Vagina (tissue), 2 donors: ENCODE measurements at regions not wholly inside any gene's neighbourhood (a gene's known extent, or its start where the extent isn't known, plus 50 kb on each side); places are given as distances from the start of the nearest gene placed in this dataset.

Source experiments
- DNase-seq, 2 donors: peaks; one replicate each; pipeline ENCODE4 v3.0.0-alpha.2; 2017; ENCODE audit errors: extremely low spot score in 2 of 2
- H3K27ac ChIP-seq: fragments of 200-600 bp; sonication (generic); one replicate; pipeline ENCODE4 v1.5.1; 2019
- H3K27me3 ChIP-seq: fragments of 200-600 bp; sonication (generic); one replicate; pipeline ENCODE4 v1.5.1; 2019
- H3K36me3 ChIP-seq, 2 donors: fragments of 200-600 bp; sonication (generic); one replicate each; pipeline ENCODE4 v1.5.1; 2017 to 2019
- H3K4me1 ChIP-seq: fragments of 200-600 bp; sonication (generic); one replicate; pipeline ENCODE4 v1.5.1; 2019
- H3K4me3 ChIP-seq, 2 donors: fragments of 200-600 bp; sonication (generic); 1 replicate in 1 of 2; 2 replicates in 1 of 2; pipeline ENCODE4 v1.5.1; 2016 to 2019
- H3K9me3 ChIP-seq: fragments of 200-600 bp; sonication (generic); one replicate; pipeline ENCODE4 v1.5.1; 2019
- POLR2A ChIP-seq, 2 donors: fragments of 450-650 bp; IDR thresholded peaks; one replicate each; pipeline ENCODE4 v1.6.1; 2017; ENCODE audit warnings: antibody characterized with exemption in 2 of 2, mild to moderate bottlenecking in 2 of 2, moderate library complexity in 2 of 2
- POLR2AphosphoS5 ChIP-seq, 2 donors: sonication (generic); formaldehyde crosslinking; IDR thresholded peaks; one replicate each; pipeline ENCODE4 v1.9.0; 2017; ENCODE audit warnings: antibody characterized with exemption in 2 of 2, mild to moderate bottlenecking in 2 of 2, low read depth in 1 of 2; ENCODE audit not compliant: insufficient read depth in 1 of 2
- intact Hi-C: fragments of 100-400 bp; cut with DNase I; formaldehyde crosslinking; loops from one replicate; pipeline ENCODE4 v1.15.1; 2023
- TF ChIP-seq, protein P1 (sequence below), 3 experiments: fragments of 450-650 bp in 2 of 3; fragments of 200-600 bp in 1 of 3; sonication (generic) in 1 of 3; IDR thresholded peaks; one replicate each; pipeline ENCODE4 v1.5.1; 2017 to 2019; ENCODE audit warnings: antibody characterized with exemption in 3 of 3, mild to moderate bottlenecking in 2 of 3, moderate library complexity in 2 of 3

GRCh38 chr1:219289171-219289570 lies 115.5 kb downstream of the LYPLAL1 start:
- no peak for DNase-seq
- Histone ChIP-seq H3K9me3 (no peaks in the 10 kb centered on the region), H3K4me3 (no peak overlapping the region), H3K36me3 (no peaks in the 10 kb centered on the region), H3K27ac (no peak overlapping the region), H3K27me3 (no peaks in the 10 kb centered on the region), H3K4me1 (no peaks in the 10 kb centered on the region)
- TF ChIP-seq POLR2AphosphoS5 (IDR thresholded peaks at IDR 0.05; ENCODE audit: insufficient read depth in 1 of 2, low read depth in 1 of 2) (no peak), POLR2A (IDR thresholded peaks at IDR 0.05) (no peak)
- TF ChIP-seq, protein P1, sequence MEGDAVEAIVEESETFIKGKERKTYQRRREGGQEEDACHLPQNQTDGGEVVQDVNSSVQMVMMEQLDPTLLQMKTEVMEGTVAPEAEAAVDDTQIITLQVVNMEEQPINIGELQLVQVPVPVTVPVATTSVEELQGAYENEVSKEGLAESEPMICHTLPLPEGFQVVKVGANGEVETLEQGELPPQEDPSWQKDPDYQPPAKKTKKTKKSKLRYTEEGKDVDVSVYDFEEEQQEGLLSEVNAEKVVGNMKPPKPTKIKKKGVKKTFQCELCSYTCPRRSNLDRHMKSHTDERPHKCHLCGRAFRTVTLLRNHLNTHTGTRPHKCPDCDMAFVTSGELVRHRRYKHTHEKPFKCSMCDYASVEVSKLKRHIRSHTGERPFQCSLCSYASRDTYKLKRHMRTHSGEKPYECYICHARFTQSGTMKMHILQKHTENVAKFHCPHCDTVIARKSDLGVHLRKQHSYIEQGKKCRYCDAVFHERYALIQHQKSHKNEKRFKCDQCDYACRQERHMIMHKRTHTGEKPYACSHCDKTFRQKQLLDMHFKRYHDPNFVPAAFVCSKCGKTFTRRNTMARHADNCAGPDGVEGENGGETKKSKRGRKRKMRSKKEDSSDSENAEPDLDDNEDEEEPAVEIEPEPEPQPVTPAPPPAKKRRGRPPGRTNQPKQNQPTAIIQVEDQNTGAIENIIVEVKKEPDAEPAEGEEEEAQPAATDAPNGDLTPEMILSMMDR (IDR thresholded peaks at IDR 0.05) = no peak
- intact Hi-C loops = no loop called here

- H3K27ac ChIP-seq = no peak overlapping the region
- no peaks in the 10 kb centered on the region for H3K27me3 ChIP-seq
- no peak overlapping the region for H3K4me3 ChIP-seq
- H3K9me3 ChIP-seq = no peaks in the 10 kb centered on the region
- H3K36me3 ChIP-seq = no peaks in the 10 kb centered on the region
- intact Hi-C loops = no loop called here
- DNase-seq = no peak
- TF ChIP-seq, protein P1 (IDR thresholded peaks at IDR 0.05) = no peak
- no peak for TF ChIP-seq POLR2A (IDR thresholded peaks at IDR 0.05)
- no peak for TF ChIP-seq POLR2AphosphoS5 (IDR thresholded peaks at IDR 0.05; ENCODE audit: insufficient read depth in 1 of 2, low read depth in 1 of 2)
- H3K4me1 ChIP-seq = peaks cover 14% of the 10 kb centered on the region
These were observed 109.9 kb downstream of the LYPLAL1 start for GRCh38 chr1:219283541-219283940.

DNA sequence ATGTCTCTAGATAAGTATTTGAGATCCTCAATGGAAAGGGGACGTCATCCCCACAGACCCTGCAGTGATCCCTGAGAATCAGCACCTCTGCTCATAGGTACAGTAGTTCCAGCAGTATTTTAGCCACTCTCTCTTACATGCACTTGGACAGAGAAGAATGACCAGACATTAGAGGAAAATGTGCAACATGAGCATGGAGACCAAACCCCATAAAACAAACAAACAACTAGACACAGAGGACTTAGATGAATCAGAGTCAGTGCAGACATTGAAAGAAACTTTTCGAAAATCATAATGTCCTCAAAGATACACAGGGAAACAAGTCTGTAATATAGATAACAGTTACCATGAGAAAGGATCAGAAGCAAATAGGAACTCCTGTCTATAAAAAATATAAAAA lies 108.2 kb downstream of the LYPLAL1 start:
- H3K4me3 ChIP-seq = no peak overlapping the region
- H3K27ac ChIP-seq = no peak overlapping the region
- H3K36me3 ChIP-seq = no peaks in the 10 kb centered on the region
- no peak for DNase-seq
- peaks cover 14% of the 10 kb centered on the region for H3K4me1 ChIP-seq
- no peaks in the 10 kb centered on the region for H3K9me3 ChIP-seq
- H3K27me3 ChIP-seq = no peaks in the 10 kb centered on the region
- intact Hi-C loops = no loop called here
- TF ChIP-seq POLR2AphosphoS5 (IDR thresholded peaks at IDR 0.05; ENCODE audit: insufficient read depth in 1 of 2, low read depth in 1 of 2) (no peak), POLR2A (IDR thresholded peaks at IDR 0.05) (no peak)
- TF ChIP-seq, protein P1 (IDR thresholded peaks at IDR 0.05) = no peak

GRCh38 chr1:219279017-219279770 lies 105.5 kb downstream of the LYPLAL1 start:
- Histone ChIP-seq H3K4me3 (no peak overlapping the region), H3K27ac (no peak overlapping the region), H3K36me3 (no peaks in the 10 kb centered on the region), H3K27me3 (no peaks in the 10 kb centered on the region), H3K9me3 (no peaks in the 10 kb centered on the region), H3K4me1 (peaks cover 14% of the 10 kb centered on the region)
- no peak for DNase-seq
- intact Hi-C loops = no loop called here
- no peak for TF ChIP-seq POLR2A (IDR thresholded peaks at IDR 0.05)
- no peak for TF ChIP-seq POLR2AphosphoS5 (IDR thresholded peaks at IDR 0.05; ENCODE audit: insufficient read depth in 1 of 2, low read depth in 1 of 2)
- TF ChIP-seq, protein P1 (IDR thresholded peaks at IDR 0.05) = no peak

DNA sequence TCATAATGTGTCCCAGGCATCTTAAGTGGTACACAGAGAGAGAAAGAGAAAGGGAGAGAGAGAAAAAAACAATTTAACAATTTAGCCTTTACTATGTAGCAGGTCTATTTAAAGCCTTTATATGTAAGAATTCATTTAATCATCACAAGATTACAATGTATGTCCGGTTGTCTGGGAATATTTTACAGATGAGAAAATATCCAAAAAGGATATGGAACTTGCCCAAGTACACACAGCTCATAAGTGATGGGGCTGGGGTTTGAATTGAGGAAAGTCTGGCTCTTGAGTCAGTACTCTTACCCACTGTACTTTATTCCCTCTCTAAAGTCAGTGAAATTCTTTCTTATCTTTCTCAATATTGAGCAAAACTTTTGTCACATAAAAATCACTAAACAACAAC lies 104.6 kb downstream of the LYPLAL1 start:
- Histone ChIP-seq H3K27me3 (no peaks in the 10 kb centered on the region), H3K9me3 (no peaks in the 10 kb centered on the region), H3K36me3 (no peaks in the 10 kb centered on the region), H3K4me1 (peaks cover 14% of the 10 kb centered on the region), H3K27ac (no peak overlapping the region), H3K4me3 (no peak overlapping the region)
- no peak for TF ChIP-seq POLR2AphosphoS5 (IDR thresholded peaks at IDR 0.05; ENCODE audit: insufficient read depth in 1 of 2, low read depth in 1 of 2)
- TF ChIP-seq, protein P1 (IDR thresholded peaks at IDR 0.05) = no peak
- TF ChIP-seq POLR2A (IDR thresholded peaks at IDR 0.05) = no peak
- DNase-seq = no peak
- intact Hi-C loops = no loop called here
